Progenitor cell of endocrine pancreas (in vitro differentiated cells): ENCODE measurements at regions not wholly inside any gene's neighbourhood (a gene's known extent, or its start where the extent isn't known, plus 50 kb on each side); places are given as distances from the start of the nearest gene placed in this dataset.

Experiments
- DNase-seq: peaks from one replicate; pipeline ENCODE4 v3.0.0; 2021; ENCODE audit warnings: low spot score; ENCODE audit not compliant: unreplicated experiment
- H3K27ac Mint-ChIP-seq: 2 replicates; pipeline ENCODE4 v1.8.0; 2021; ENCODE audit warnings: mild to moderate bottlenecking, moderate library complexity, mixed read lengths
- H3K27me3 Mint-ChIP-seq: 2 replicates; pipeline ENCODE4 v1.8.0; 2021; ENCODE audit warnings: mixed read lengths
- H3K36me3 Mint-ChIP-seq: 2 replicates; pipeline ENCODE4 v1.8.0; 2022; ENCODE audit warnings: mixed read lengths; ENCODE audit not compliant: insufficient read depth
- H3K4me1 Mint-ChIP-seq: 2 replicates; pipeline ENCODE4 v1.8.0; 2021; ENCODE audit warnings: low read depth, mixed read lengths
- H3K4me3 Mint-ChIP-seq: 2 replicates; pipeline ENCODE4 v1.8.0; 2021; ENCODE audit warnings: low read depth, mild to moderate bottlenecking, moderate library complexity, mixed read lengths
- H3K9me3 Mint-ChIP-seq: 2 replicates; pipeline ENCODE4 v1.8.0; 2021; ENCODE audit warnings: low read depth, mixed read lengths
- TF ChIP-seq, protein P1 (sequence below): fragments of 200-600 bp; sonication (generic); IDR thresholded peaks from one replicate; pipeline ENCODE4 v1.5.0; 2021; ENCODE audit warnings: antibody characterized with exemption, mild to moderate bottlenecking; ENCODE audit not compliant: unreplicated experiment

DNA sequence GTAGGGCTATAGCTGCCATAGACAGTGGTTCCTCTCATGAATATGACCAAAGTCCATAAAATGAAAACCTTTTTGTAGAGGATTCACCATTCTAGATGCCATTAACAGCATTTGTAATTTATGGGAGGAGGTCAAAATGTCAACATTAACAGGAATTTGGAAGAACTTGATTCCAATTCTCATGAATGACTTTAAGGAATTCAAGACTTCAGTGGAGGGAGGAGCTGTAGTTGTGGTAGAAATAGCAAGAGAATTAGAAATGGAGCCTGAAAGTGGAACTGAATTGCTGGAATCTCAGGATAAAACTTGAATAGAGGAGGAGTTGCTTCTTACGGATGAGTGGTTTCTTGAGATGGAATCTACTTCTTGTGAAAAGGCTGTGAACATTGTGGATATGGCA lies 65.4 kb upstream of the ESRRG start:
- DNase-seq = no peak
- Mint-ChIP-seq H3K36me3 (no peaks in the 10 kb centered on the region), H3K27ac (no peak overlapping the region), H3K9me3 (no peaks in the 10 kb centered on the region), H3K27me3 (no peaks in the 10 kb centered on the region), H3K4me3 (no peak overlapping the region), H3K4me1 (no peaks in the 10 kb centered on the region)
- TF ChIP-seq, protein P1, sequence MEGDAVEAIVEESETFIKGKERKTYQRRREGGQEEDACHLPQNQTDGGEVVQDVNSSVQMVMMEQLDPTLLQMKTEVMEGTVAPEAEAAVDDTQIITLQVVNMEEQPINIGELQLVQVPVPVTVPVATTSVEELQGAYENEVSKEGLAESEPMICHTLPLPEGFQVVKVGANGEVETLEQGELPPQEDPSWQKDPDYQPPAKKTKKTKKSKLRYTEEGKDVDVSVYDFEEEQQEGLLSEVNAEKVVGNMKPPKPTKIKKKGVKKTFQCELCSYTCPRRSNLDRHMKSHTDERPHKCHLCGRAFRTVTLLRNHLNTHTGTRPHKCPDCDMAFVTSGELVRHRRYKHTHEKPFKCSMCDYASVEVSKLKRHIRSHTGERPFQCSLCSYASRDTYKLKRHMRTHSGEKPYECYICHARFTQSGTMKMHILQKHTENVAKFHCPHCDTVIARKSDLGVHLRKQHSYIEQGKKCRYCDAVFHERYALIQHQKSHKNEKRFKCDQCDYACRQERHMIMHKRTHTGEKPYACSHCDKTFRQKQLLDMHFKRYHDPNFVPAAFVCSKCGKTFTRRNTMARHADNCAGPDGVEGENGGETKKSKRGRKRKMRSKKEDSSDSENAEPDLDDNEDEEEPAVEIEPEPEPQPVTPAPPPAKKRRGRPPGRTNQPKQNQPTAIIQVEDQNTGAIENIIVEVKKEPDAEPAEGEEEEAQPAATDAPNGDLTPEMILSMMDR = no peak

DNA sequence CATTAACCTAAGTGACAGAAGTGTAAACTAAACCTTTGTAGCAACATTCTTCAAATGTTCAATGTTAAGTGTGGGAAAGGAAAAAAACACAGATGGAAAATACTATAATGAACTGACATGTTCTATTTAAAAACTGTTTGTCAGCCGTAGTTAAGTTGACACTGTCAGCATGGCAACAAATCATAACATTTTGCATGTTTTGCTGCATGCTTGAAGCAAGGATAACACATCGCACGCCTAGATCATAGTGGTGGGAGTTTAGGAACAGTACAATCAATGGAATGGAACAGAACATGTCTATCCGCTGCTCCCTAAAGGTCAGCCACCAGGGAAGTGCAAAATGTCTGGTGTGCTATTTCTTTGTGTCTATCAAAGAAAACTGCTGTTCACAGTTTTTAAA lies 62.5 kb upstream of the ESRRG start:
- TF ChIP-seq, protein P1 = no peak
- no peak for DNase-seq
- no peaks in the 10 kb centered on the region for H3K4me1 Mint-ChIP-seq
- no peaks in the 10 kb centered on the region for H3K9me3 Mint-ChIP-seq
- no peaks in the 10 kb centered on the region for H3K36me3 Mint-ChIP-seq
- H3K4me3 Mint-ChIP-seq = no peak overlapping the region
- H3K27ac Mint-ChIP-seq = no peak overlapping the region
- H3K27me3 Mint-ChIP-seq = no peaks in the 10 kb centered on the region

DNA sequence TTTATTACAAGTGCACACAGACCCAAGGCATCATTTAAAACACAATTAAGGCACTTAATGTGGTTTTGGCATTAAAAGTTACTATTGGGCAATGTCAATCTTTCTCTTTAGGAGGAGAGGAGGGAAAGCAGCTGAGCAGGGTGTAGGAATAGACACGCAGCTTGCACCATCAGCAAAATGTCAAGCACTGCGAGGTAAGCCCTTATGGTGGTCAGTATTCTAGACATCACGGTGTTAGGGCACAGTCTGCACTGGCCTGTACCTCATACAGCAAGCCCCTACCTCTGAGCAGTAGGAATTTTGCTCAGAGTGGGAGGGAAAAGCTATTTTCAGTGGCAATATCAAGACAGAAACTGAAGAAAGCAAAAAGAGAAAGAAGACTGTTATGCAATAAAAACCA lies 62.0 kb upstream of the ESRRG start:
- no peaks in the 10 kb centered on the region for H3K9me3 Mint-ChIP-seq
- TF ChIP-seq, protein P1 = no peak
- no peak overlapping the region for H3K4me3 Mint-ChIP-seq
- H3K27ac Mint-ChIP-seq = no peak overlapping the region
- no peaks in the 10 kb centered on the region for H3K4me1 Mint-ChIP-seq
- DNase-seq = no peak
- H3K27me3 Mint-ChIP-seq = no peaks in the 10 kb centered on the region
- H3K36me3 Mint-ChIP-seq = no peaks in the 10 kb centered on the region

DNA sequence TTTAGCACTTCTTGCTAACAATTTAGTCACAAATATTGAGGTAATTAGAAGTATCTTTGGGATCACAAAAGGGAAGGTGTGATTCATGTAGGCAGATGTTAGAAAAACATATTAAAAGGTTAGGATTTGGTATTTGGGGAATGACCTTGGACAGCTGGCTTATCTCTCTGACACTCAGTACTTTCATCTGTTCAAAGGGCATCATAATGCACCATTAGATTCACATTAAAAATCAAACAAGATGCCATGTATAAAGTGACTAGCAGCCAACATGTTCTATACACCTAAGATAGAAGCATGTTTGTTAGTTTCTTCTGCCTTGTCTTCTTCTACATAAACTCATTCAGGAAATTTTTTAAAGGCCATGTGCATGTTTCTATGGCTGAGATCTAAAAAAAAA lies 56.5 kb upstream of the ESRRG start:
- H3K27ac Mint-ChIP-seq = no peak overlapping the region
- no peaks in the 10 kb centered on the region for H3K4me1 Mint-ChIP-seq

DNA sequence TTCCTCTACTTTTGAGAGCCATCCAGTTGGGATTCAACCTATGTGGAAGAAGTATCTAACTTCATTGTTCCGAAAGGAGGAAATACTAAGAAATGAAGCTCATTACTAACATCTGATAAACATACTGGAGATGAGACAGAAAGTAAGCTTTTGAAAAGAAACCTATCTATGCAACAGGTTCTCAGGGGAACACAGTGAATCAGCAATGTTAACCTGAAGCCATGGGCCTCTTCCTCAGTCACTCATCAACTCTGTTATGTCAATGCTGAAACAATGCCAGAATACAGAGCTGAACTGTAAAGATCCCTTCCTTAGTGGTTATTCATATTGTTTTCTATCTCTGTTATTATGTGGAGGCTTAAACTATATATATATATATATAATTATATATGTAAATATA lies 55.5 kb upstream of the ESRRG start:
- Mint-ChIP-seq H3K27ac (no peak overlapping the region), H3K36me3 (no peaks in the 10 kb centered on the region), H3K4me1 (no peaks in the 10 kb centered on the region), H3K27me3 (peaks cover 2% of the 10 kb centered on the region), H3K4me3 (no peak overlapping the region), H3K9me3 (no peaks in the 10 kb centered on the region)
- DNase-seq = no peak
- TF ChIP-seq, protein P1 = no peak

More for the DNA sequence above, 56.5 kb upstream of the ESRRG start:
- H3K27me3 Mint-ChIP-seq = no peaks in the 10 kb centered on the region
- no peaks in the 10 kb centered on the region for H3K9me3 Mint-ChIP-seq
- H3K36me3 Mint-ChIP-seq = no peaks in the 10 kb centered on the region
- DNase-seq = no peak
- no peak overlapping the region for H3K4me3 Mint-ChIP-seq
- TF ChIP-seq, protein P1 = no peak
